HG02938 (cell line): ENCODE measurements at regions not wholly inside any gene's neighbourhood (a gene's known extent, or its start where the extent isn't known, plus 50 kb on each side); places are given as distances from the start of the nearest gene placed in this dataset.
"Not testable (repeated sequence)": the region's sequence is repeated elsewhere in the genome, so short reads cannot be mapped to it uniquely, and the experiment has no call there.

Experiments
- ATAC-seq: cut with Tn5 transposase; IDR thresholded peaks from one replicate; pipeline ENCODE4 v1.9.1; 2021; ENCODE audit warnings: mild to moderate bottlenecking, moderate library complexity; ENCODE audit not compliant: unreplicated experiment

DNA sequence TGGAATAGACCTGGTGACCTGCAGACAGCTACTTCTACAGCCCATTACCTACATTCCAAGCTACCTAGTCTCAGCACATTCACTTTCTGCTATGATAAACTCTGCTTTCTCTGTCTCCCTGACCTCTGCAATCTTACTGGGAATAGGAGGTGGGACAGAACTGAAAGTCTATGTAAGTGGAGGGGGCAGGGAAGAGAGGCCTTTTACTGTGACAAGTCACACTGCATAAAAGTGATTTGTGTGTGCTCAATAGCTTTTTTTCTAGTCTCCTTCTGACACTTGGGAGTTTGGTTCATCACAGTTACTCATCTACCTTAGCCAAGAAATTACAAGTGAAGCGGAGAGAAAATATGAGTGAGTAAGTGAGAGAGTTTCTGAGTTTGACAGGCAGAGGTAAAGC lies 322.4 kb downstream of the OLFM4 start:
- no peak for ATAC-seq

DNA sequence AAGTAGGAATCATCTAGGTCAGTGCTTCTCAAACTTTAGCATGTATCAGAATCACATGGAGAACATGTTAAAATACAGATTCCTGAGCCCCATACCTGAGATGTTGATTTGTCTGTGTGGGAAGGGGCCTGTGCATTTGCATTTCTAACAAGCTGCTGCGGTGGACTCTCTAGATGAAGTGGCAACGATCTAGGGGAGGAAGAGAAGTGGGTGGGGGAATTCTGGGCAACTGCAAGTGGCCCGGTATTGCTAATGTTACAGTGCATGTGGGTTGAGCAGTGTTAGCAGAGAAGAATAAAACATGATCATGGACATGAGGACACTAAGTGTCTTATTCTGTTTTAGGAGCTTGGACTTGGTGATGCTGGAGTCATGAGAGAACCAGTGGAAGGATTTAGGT lies 329.0 kb downstream of the OLFM4 start:
- no peak for ATAC-seq

DNA sequence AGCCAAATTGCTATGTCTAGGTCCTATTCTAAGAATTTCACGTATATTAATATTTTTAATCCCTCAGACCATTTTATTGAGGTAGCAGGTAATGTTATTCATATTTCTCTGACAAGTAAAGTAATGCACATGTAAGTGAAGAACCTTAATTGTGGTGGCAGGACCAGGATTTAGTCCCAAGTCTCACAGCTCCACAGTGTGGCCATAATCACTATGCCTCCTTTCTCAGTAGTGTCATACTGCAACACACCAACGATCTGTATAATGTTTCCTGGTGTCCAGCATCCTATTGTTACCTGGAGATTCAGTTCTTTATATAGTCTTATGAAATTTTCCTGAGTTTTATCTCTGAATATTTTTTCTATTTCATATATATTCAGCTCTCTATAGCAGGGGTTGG lies 340.3 kb downstream of the OLFM4 start:
- ATAC-seq, result no peak

DNA sequence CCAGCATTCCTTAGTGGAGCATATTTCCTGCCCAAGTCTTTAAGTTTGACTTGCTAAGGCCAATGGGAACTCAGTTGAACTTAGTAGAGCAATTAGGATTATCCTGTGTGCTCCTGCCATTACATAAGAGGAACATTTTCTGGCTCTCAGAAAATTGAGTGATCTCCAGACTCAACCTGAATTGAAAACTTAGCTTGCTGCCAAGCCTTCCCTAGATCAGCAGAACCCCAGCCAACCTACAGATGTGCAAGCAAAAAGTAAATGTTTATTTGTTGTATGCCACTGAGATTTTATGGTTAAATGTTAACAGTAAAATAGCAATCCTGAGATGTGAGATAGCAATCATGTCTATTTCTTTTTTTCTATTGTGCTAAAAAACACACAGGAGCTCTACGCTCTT lies 350.9 kb downstream of the OLFM4 start:
- ATAC-seq, result no peak

DNA sequence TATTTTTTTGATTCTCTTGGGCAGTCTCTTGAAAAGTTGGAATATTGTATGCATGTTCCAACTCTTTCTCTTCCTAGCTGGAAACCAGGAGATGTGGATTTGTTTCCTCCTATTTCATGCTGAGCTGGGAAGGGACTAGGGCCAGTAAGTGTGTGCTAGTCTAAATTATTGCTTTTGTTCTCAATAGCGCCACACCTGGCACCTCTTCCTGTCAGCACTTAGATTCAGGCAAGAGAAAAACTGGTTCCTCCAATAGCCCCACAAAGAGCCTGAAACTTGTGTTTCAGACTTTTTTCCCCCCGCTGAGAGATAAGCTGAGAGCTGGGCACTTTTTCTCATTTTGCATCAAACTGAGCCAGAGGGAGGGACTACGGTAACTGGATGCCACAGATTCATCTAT lies 353.4 kb downstream of the OLFM4 start:
- ATAC-seq, result no peak

DNA sequence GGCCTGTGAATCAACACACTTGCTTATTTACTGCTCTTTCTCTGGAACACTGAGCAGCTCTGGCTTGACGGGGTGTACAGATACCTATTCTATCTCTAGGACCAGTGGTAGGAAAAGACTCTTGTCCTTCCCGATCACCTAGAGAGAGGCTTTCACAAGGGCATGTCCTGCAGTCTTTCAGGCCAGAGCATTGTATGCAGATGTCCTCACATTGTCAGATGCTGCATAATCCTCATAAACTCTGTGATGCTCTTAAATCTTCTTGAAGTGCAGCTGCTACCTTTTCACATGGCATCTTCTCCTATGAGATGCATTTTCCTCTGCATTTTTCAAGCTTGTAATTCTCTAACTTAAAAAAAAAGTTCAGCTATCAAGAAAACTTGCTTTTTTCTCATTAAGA lies 369.4 kb downstream of the OLFM4 start:
- ATAC-seq, result no peak

DNA sequence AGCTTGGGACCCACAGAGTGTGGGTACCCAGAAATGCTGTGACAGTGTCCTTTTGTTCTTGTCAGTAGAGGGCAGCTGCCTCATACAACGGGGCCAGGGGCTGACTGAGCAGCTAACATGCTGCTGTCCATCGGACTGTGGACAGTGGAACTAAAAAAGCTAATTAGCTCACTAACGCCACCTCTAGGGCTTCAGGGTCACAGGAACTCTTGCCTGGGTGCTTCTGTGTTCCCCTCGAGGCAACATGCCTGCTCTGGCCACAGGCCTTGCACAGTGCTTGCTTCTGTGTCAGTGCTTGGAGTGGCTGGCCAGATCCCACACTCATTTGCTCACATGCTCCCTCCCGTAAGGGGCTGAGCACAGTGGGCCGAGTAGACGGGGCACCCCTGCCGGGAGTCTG lies 377.0 kb downstream of the OLFM4 start:
- no peak for ATAC-seq

DNA sequence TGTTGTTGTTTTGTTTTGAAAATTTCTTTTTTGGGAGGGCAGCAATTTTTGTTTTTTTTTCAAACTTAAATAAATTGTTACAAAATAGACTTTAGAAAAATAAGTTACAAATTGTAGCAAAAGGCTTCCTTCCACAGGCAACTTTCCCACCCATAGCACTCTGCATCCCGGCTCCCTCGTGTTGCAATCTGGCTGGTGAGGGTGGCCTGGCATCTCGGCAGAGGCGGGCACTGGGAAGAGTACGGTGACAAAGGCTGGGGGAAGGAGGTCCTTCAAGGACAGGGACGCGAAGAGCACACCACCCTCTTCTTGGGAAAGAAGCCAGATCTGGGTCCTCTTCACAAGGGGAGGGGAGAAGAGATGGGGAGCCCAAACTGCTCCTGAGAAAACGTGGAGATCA lies 379.7 kb downstream of the OLFM4 start:
- no peak for ATAC-seq

DNA sequence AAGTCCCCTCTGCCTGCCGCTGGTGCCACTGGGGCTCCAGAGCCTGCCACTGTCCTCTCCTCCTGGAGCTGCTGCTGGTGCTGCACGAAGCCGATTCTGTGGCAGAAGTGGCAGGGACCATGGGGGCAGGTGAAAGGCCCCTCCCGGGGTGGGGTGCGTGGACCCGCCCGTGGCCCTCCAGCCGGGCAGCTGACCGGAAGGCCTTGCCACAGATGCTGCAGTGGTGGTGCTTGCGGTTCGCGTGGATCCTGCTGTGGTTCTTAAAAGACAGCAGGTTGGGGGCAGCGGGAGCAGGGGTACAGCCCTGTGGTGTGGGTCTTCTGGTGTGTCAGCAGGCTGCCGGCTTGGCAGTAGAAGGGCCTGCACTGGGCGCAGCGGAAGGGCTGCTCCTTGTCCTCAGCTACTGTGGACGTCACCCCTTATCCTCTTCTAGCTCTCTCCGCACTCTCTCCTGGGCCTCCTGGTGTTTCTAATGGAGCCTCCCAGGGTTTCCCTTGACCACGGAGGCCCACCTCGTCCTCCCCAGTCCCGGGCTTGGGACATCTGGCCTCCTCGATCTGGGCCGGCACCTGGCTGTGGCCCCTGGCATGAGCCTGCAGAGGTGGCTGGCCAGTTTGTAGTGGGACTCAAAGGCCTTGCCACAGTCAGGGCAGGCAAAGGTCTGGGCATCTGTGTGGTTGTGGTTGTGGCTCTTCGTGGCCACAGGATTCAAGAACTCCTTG lies 380.4 kb downstream of the OLFM4 start:
- ATAC-seq, result no peak

DNA sequence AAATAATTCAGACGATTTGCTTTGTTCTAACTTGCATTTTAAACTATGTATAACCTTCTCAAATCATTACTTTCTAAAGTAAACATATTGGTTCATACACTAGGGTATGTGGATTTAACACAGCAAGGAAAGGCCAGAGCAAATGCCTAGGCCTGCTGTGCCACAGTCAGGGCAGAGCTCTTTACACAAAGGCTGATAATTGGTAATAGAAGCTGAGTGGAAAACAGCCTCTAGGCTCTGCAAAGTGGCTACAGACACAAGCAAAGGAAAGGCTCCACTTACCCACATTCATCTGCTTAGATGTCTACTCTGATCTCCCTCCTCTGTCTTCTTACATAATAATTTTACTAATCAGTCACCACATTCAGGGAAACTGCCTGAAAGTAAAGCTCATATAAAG lies 382.9 kb downstream of the OLFM4 start:
- no peak for ATAC-seq

DNA sequence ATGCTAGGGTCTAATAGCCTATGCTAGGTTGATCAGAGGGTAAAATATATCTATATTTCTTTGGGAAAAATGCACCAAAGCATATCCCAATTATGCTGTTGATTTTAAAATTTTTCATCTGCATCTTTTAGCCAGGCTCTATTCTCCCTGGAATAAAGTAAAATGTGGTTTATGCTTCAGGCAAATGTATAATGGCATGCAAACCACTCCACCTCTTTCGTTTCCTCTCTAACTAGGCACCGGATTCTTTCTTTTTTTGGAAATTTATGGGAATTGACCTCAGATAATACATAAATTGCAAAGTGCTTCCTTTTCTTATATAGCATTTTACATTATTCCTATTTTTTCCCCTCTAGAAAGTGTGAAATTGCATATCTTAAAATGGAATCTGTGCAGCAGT lies 386.5 kb downstream of the OLFM4 start:
- no peak for ATAC-seq

DNA sequence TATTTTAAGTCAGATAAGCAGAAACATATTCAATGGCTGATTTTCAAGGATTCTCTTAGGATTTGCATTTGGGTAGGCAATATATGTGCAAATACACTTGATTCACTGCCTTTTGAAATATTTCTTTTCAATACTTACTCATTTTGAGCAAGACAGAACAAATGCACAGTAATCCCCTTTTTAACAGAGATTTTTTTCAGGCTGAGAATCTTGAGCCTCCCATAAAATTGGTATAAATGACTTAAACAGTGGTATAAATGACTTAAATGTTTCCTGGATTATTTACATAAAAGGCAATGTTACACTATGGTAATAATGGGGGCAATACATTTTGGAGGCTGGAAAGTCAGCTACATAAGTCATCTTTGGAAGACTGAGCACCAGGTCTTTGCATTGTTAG lies 389.0 kb downstream of the OLFM4 start:
- ATAC-seq, result no peak

DNA sequence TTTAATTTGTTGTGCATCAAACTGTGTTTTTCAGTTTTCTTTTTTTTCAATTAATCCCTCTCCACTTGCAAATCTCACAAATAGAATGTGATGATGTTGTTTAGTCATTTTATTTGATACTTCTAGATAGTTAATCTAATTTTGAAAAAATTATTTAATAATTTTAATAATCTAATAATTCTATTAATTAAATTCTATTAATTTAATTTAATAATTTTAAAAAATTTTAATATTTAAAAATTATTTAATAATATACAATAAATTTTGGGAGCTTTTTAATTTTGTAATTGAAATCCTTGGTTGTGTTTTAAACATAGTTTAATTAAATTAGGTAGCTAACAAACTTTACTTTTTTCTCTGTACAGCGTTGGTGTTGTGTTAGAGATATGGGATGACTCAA lies 393.8 kb downstream of the OLFM4 start:
- no peak for ATAC-seq

DNA sequence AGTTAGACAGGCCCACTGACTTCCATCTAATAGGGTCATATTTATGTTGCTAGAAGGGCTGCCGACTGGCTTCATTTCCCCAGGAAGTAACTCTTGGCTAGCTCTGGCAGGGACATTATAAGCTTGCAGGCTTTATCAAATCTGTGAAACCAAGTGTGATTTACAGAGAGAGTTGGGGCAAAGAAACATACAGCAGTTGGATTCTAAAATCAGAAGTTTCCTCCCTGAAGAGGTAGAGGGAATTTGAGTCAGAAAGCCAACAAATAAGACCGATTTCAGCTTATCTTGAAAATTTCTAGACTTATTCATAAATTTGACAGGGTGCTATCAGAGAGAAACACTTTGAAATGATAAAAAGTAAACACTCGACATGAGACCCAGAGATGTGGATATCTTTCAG lies 407.8 kb downstream of the OLFM4 start:
- ATAC-seq, result no peak

DNA sequence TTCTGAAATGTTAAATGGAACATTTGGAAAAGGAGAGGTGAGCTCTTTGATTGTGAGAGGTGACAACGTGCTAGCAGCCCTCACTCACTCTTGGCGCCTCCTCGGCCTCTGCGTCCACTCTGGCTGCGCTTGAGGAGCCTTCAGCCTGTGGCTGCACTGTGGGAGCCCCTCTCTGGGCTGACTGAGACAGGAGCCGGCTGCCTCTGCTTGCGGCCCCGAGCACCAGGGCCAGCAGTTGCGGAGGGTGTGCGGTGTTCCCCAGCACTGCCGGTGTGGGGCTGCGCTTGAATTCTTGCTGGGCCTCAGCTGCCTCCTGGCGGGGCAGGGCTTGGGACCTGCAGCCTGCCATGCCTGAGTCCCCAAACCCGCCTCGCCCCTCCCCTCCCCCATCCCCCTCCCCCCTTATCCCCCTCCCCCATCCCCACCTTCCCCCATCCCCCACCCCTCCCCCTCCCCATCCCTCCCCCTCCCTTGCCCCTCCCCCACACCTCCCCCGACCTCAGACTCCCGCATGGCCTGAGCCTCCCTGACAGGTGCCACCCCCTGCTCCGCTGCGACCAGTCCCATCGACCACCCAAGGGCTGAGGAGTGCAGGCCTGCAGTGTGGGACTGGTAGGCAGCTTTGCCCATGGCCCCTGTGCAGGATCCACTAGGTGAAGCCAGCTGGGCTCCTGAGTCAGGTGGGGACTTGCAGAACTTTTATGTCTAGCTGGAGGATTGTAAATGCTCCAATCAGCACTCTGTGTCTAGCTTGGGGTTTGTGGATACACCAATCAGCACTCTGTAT lies 411.0 kb downstream of the OLFM4 start:
- ATAC-seq, result no peak

DNA sequence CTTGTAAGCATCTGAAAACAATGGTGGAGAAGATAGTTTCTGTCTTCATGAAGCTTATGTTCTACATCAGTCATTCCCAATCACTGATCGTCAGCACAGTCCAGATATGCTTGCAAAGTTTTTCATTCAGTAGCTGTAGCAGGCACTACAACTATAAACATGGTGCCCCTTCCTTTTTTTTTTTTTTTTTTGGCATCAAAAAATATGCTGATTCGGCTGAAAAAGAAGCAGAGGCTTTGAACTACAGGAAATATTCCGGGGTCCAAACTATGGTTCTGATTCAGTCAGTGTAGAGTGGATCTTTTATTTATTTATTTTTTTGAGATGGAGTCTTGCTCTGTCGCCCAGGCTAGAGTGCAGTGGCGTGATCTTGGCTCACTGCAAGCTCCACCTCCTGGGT lies 414.4 kb downstream of the OLFM4 start:
- no peak for ATAC-seq

DNA sequence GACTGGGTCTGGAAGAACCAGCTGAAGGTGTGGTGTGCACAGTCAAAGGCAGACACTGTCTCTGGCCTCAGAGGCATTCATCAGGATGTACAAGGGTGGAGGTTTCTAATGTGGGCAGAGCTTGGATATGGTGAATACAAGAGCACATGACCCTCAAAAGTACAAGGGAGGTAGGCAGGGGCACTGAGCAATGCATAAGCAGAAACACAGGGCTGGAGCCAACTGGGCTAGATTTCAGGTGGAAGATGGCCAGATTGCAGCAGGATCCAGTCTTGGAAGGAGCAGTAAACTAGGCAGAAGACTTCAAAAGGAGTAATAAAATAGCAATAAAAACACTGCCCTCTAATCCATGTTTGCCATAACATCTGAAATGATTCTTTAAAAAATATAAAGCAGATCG lies 417.1 kb downstream of the OLFM4 start:
- ATAC-seq, result no peak

DNA sequence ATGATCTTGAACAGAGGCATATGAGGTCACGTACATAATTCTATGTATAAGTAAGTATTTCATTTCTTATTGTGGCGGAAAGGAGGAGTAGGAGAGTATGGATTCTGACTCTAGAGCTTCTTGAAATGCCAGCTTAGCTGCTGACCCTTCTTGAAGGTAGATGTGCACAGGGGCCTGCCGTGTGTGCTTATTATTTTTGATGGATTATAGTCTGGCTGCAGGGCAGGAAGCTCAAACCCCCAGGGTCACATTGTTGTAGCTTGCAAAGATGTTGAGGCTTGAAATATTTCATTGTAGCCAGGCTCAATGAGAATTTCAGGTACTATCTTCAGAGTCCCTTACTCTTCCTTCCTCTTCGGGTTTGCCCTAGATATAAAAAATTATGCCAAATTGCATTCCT lies 418.8 kb downstream of the OLFM4 start:
- ATAC-seq, result no peak

DNA sequence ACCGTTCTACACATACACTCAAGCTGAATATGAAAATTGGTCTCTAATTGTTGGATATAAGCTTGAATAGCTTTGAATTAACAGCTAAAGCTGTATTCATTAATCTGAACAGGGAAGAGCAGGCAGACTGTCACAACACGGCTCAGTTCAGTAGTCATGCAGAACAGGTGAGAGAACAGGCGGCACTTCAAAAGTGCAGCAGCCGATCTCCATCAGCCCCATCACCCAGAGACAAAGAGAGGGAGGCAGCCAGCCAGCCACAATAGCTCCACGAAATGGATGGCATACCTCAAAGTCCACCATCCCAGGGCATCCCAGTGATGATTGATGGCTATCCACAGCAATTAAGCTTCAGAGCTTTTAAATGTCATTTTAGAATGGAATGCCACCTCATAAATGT lies 419.2 kb downstream of the OLFM4 start:
- no peak for ATAC-seq

DNA sequence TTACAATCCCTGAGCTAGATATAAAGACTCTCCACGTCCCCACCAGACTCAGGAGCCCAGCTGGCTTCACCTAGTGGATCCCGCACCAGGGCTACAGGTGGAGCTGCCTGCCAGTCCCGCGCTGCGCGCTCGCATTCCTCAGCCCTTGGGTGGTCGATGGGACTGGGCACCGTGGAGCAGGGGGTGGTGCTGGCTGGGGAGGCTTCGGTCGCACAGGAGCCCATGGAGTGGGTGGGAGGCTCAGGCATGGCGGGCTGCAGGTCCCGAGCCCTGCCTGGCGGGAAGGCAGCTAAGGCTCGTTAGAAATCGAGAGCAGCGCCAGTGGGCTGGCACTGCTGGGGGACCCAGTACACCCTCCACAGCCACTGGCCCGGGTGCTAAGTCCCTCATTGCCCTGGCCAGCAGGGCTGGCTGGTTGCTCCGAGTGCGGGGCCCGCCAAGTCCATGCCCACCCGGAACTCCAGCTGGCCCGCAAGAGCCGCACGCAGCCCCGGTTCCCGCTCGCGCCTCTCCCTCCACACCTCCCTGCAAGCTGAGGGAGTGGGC lies 423.7 kb downstream of the OLFM4 start:
- ATAC-seq, result not testable (repeated sequence)

DNA sequence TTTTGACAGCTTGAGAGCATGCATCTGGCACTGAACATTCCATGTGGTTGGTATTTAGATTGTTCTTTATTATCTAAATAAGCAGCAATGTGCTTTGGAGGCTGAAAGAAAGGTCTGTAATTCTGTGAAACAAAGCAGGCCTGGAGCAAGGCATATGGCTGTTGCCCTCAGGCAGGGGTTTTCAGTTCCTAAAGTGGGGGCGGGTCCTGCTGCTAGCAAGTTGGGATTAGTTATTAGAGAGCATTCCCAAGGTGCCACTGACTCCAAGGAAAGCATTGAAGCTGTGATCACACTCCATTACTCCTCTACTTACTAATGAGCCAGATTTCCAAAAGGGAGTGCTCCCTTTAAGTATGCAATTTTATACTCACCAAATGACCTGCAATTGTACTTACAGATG lies 432.2 kb downstream of the OLFM4 start:
- no peak for ATAC-seq

DNA sequence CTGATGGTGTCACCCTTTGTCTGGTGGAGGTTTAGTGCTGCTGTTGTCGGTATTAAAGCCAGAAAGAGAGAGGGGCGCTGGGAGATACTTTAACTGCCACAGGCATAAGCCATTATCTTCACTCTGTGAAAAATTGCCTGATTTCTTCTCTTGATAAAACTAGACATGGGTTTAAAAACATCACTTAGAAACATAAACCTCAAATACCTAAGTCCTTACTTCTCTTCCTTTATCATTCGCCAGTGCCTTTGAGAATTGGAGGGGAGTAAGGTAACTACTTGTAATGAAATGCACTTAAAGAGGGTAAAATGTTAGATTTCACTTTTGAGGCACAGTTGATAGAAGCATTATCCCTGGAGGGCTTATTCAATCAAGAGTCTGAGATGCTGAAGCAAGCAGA lies 434.5 kb downstream of the OLFM4 start:
- ATAC-seq, result no peak
